Motor neuron (in vitro differentiated cells): ENCODE measurements at regions not wholly inside any gene's neighbourhood (a gene's known extent, or its start where the extent isn't known, plus 50 kb on each side); places are given as distances from the start of the nearest gene placed in this dataset.

Source experiments
- ATAC-seq, 8 experiments: fragments of 200-7000 bp; cut with Tn5 transposase; replicated peaks in 6 of 8; 2 replicates each; pipeline ENCODE4 v1.8.0; 2021; ENCODE audit warnings: mild to moderate bottlenecking in 8 of 8, moderate library complexity in 8 of 8
- H3K27ac ChIP-seq, 2 donors: fragments of 250-450 bp; sonication (Bioruptor Pico); 2 replicates each; pipeline ENCODE4 v1.9.0; 2021; ENCODE audit warnings: antibody characterized with exemption in 2 of 2, mild to moderate bottlenecking in 2 of 2, moderate library complexity in 1 of 2
- H3K4me1 ChIP-seq, 2 donors: fragments of 250-450 bp; sonication (Bioruptor Pico); replicated peaks in 1 of 2; 2 replicates each; pipeline ENCODE4 v1.6.1; 2021; ENCODE audit warnings: antibody characterized with exemption in 2 of 2, mild to moderate bottlenecking in 2 of 2, moderate library complexity in 1 of 2
- H3K4me3 ChIP-seq, 5 donors: fragments of 250-450 bp; sonication (Bioruptor Pico); 2 replicates each; pipeline ENCODE4 v1.9.0; 2021; ENCODE audit warnings: antibody characterized with exemption in 5 of 5, mild to moderate bottlenecking in 5 of 5, moderate library complexity in 4 of 5
- WGBS, 10 experiments: fragments of 450-650 bp; shearing (Covaris generic); methylation state at CpG; one replicate each; pipeline ENCODE4 v1.0.0; 2022; 5-methylcytosine and 5-hydroxymethylcytosine counted together
- in situ Hi-C, 9 experiments: fragments of 400-800 bp; cut with MboI; loops; one replicate each; pipeline ENCODE4 v1.15.0; 2021; ENCODE audit warnings: low sequenced_read_pairs in 9 of 9, low pct_unique_long_range_greater_than_20kb in 2 of 9; ENCODE audit not compliant: unreplicated experiment in 9 of 9

DNA sequence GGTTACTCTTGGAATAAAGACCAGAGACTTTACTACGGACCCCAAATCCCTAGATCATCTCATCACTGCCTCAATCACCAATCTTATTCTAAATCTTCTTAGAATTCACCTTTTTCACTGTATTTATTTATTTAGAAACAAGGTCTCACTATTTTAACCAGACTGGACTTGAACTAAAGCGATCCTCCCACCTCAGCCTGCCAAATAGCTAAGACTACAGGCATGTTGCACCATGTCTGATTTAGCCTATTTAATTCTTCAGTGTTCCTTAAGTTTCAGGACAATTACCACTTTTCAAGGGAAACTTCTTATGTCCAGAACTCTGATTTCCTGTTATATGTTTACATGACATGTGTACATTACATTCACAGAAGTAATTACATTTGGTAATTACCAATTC, 238.0 kb upstream of the COL8A1 start:
- in situ Hi-C loops, result no loop called here

DNA sequence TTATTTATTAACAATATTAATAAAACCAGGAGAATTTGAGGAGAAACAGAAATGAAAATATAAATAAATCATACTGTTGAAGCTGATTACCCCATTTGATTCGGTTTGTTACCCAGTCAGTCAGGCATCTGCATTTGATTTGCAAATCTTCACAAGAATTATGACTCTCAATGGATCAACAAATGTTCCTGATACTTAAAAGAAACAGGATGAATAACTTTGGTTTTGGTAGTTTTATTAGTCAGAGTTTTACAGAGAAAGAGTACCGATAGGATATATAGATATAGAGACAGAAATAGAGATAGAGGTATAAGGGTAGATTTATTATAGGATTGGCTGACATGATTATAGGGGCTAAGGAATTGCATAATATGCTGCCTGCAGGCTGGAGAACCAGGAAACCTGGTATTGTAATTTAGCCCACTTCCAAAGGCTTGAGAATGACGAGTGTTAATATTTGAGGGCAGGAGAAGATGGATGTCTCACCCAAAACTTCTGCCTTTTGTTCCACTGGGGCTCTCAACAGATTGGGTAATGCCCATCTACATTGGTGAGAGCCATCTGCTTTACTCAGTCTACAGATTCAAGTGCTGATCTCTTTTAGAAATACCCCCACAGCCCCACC, 241.6 kb upstream of the COL8A1 start:
- H3K27ac ChIP-seq, result no peak overlapping the region
- WGBS, 10 experiments, result 0 to 83% (median 52%) methylated on average over 1 to 3 of the region's 3 CpGs; no CpG with 5 or more reads in 1 of the 10 experiments
- no peak overlapping the region for H3K4me3 ChIP-seq
- ATAC-seq, result no peak
- H3K4me1 ChIP-seq, result no peaks in the 10 kb centered on the region
- in situ Hi-C loops, result no loop called here

More for the DNA sequence above, 238.0 kb upstream of the COL8A1 start:
- ATAC-seq, result no peak
- H3K4me3 ChIP-seq, result no peak overlapping the region
- no peaks in the 10 kb centered on the region for H3K4me1 ChIP-seq
- H3K27ac ChIP-seq, result no peak overlapping the region
- WGBS, 10 experiments, result 55 to 93% (median 87%) methylated on average over 1 to 2 of the region's 2 CpGs; no CpG with 5 or more reads in 1 of the 10 experiments

DNA sequence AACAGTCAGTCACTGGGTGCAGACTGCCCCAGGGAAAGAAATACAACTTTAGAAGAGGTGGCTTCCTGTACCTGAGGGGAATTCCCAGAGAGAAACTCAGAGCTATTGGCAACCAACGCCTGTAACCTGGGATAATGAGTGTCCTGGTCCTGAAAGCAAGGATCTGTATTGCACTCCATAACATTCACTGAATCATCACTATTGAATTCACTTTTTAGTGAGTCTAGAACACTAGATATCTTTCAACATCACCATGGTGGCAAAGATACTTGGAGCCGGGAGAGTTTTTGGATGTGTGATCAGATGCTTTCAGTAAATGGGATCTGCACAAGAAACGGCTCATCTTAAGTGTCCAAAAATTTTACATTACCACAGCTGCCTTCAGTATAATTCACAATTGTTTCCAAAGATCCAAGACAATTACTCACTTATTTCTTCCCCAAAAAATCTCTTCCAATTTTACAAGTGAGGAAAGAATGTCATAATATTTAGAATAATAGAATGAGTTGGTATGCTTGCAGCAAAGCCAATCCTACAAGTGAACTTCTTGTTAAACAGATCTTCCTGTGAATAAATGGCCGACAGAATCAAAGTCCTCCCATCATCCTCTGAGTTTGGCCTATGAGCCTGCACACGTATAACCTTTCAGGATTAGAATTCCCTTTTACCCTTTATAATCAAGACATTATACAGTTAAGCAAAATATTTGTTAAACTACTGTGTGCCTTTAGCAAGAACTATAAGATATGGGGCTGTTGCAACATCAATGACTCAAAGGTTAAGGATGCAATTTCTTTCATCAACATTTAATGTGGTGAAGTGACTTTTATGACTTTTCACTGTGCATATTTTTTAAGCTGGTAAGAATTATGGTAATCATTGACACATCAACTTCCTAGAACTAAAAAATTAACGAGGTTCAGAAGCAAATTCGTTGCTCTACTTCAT, 243.3 kb upstream of the COL8A1 start:
- 0 to 76% (median 56%) methylated on average over 3 to 7 of the region's 7 CpGs for WGBS, 10 experiments

DNA sequence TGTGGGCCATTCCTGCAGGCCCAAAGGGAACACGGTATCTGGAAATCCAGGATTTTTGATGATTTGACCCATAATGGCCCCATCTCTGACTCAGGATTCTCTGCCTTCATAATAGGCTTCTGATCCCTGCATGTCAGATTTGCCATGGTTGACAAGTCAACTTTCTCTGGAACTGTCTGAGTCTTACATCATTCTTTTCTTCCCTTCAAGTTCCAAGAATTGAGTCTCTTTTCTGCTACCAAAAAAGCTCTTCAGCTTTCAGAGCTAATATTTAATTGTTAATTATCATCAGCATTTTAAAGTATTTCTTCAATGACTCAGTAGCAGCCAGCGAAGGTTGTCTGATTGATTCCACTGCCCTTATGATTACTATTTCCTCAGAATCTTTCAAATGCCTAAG, 244.4 kb upstream of the COL8A1 start:
- in situ Hi-C loops, result no loop called here

More for the DNA sequence above, 243.3 kb upstream of the COL8A1 start:
- ATAC-seq, result peak in 3 of 8 experiments; percentile 31 to 93 (median 89)
- in situ Hi-C loops, result no loop called here
- Histone ChIP-seq H3K4me1 (no peaks in the 10 kb centered on the region), H3K4me3 (no peak overlapping the region), H3K27ac (no peak overlapping the region)

DNA sequence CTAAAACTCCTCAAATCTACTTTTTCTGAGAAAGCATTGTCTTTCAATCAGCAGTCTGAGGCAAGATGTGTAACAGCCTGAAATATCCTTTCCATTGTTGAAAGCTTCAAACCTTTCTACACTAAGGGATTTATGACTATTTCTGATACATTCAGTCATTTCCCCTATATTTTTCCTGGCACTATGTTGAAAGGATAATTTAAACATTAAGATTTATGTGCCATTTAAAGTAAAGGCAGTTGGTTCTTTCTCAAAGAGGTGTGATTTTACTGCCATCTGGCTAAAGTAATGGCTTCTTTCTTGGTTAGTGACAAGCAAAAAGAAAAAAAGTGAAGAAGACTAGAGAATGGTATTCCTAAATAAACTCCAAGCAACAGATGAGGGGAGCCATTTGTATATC, 249.6 kb upstream of the COL8A1 start:
- in situ Hi-C loops, result no loop called here
- Histone ChIP-seq H3K27ac (no peak overlapping the region), H3K4me1 (no peaks in the 10 kb centered on the region), H3K4me3 (no peak overlapping the region)
- peak in 1 of 8 experiments; percentile 67 for ATAC-seq

More for the DNA sequence above, 244.4 kb upstream of the COL8A1 start:
- Histone ChIP-seq H3K27ac (no peak overlapping the region), H3K4me3 (no peak overlapping the region), H3K4me1 (no peaks in the 10 kb centered on the region)
- no peak for ATAC-seq
- 40 to 100% (median 80%) methylated on average over 1 to 2 of the region's 2 CpGs; no CpG with 5 or more reads in 1 of the 10 experiments for WGBS, 10 experiments

DNA sequence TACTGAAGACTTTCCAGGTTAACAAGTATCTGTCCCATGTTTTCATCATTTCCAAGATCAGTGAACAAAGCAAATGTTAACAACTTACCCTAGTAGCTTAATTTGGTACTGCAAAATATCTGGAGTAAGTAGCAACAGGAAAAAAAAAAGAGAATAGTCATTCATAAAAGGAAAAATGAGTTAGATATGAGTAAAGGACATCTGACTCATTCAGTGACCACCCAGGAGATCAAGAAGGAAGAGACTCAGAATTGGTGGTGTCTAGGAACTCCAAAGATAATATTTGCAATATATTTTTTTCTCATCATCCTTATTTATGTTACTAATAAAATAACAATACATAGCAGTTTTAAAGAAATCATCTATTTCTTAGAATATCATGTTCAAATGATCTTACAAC, 253.8 kb upstream of the COL8A1 start:
- ATAC-seq, result no peak
- in situ Hi-C loops, result no loop called here
- no peaks in the 10 kb centered on the region for H3K4me1 ChIP-seq
- no peak overlapping the region for H3K27ac ChIP-seq
- H3K4me3 ChIP-seq, result no peak overlapping the region

DNA sequence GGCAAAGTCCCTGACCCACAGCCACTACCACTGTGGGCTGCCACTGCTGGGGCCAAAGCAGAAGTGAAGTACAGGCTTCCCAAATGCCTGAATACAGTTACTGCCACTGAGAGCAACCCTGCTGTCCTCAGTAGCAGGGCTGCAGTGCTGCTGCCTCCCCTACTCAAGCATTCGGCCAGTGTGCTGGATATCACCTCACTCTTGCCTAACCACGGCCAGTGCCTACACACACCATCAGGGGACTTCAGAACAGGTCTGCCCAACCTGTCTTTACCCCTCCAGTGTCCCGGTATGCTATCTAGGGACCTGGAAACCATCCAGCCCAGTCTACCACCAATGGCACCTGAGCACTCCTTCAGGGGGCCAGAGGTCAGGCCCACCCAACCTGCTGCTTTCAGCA, 261.5 kb upstream of the COL8A1 start:
- no peak for ATAC-seq
- H3K4me1 ChIP-seq, result no peaks in the 10 kb centered on the region
- WGBS, 10 experiments, result 54 to 100% (median 63%) methylated on average over 1 to 3 of the region's 3 CpGs; no CpG with 5 or more reads in 7 of the 10 experiments
- in situ Hi-C loops, result no loop called here
- H3K4me3 ChIP-seq, result no peak overlapping the region
- H3K27ac ChIP-seq, result no peak overlapping the region

DNA sequence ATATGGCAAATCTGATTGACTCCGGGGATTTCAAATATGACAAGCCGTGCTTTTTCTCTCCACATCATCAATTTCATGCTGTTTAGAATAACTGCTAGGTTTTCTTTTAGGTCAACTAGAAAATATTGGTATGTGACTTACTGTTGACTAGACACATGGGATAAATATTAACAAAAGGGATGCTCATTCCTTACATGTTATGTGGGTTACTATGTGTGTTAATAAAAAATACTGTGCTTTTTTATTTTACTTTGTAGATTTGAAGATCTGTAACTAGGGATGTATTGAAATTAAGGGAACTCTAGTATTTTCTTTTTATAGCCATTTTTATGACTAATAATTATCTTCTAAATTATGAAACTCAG, 264.6 kb upstream of the COL8A1 start:
- no peak overlapping the region for H3K4me3 ChIP-seq
- 65 to 100% (median 95%) methylated on average over 1 to 2 of the region's 2 CpGs; no CpG with 5 or more reads in 1 of the 10 experiments for WGBS, 10 experiments
- H3K27ac ChIP-seq, result no peak overlapping the region
- in situ Hi-C loops, result no loop called here
- no peak for ATAC-seq
- H3K4me1 ChIP-seq, result no peaks in the 10 kb centered on the region

DNA sequence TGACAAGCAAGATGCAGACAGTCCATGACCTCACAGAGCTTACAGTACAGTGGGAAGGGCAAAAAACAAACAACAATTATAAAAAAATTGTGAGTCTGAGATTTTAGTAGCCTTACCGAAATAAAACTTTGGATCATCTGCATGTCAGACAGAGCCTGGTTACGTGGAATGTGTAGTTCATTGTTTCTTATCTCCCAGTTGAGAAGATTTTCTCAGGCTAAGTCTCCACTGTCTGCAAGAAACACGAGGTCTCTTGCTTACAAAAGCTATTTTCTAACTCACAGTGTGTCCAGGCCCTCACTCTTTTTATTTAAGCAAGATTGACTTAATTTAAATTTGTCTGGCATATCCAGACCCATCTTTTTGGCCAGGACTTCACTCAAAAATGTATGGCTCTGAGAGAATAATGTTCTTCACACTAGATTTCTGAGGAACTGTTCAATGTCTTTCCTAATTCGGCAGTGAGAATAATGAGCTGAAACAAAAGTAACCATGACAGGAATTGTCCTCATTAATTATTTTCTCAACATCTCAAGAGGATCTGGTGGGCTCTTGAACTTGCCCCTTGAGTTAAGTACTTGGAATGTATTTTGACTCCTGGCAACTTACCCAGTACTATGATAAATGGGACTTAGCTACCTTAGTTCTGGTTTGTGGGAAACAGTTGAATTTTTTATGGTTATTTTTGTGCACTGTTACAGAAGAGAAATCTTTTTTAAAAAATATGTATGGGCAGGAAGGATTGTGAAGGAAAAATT, 265.1 kb upstream of the COL8A1 start:
- Histone ChIP-seq H3K4me3 (no peak overlapping the region), H3K4me1 (no peaks in the 10 kb centered on the region), H3K27ac (no peak overlapping the region)
- ATAC-seq, result no peak
- 58 to 100% (median 78%) methylated on average over 2 to 4 of the region's 4 CpGs; no CpG with 5 or more reads in 1 of the 10 experiments for WGBS, 10 experiments
- in situ Hi-C loops, result no loop called here

DNA sequence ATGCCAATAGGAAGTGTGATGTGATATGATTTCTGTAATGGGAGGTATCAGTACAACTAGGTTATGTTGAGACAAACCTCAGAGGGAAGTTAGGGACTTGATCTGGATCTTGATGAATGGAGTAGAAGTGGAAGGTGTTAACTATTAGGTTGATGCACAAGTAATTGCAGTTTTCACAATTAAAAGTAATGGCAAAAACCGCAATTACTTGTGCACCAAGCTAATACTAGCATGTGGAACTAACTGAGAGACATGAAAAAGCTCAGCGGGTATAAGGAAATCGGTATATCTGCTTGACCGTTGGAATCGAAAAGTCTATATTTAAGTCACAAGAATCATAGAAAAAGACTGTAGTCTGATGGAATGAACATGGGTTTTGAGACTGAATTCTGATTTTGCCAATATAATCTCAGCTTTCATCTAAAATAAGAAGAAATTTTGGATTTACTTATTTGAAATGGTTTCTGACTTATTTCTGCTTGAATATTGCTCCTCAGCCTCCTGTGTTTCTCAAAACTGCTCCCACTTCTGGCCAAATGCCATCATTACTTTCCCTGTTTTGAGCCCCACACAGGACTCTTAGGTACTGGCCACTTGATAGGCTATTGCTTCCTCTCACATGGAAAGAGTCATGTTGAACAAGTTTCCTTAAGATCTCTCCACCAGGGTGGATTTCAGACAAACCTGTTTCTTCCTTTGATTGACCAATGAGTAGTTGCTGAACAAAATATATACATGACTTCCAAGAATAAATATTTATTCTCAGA, 271.5 kb upstream of the COL8A1 start:
- WGBS, 10 experiments, result 60 to 100% (median 79%) methylated on average over 1 to 5 of the region's 5 CpGs
- no peaks in the 10 kb centered on the region for H3K4me1 ChIP-seq
- H3K4me3 ChIP-seq, result no peak overlapping the region
- H3K27ac ChIP-seq, result no peak overlapping the region
- ATAC-seq, result no peak
- in situ Hi-C loops, result no loop called here

DNA sequence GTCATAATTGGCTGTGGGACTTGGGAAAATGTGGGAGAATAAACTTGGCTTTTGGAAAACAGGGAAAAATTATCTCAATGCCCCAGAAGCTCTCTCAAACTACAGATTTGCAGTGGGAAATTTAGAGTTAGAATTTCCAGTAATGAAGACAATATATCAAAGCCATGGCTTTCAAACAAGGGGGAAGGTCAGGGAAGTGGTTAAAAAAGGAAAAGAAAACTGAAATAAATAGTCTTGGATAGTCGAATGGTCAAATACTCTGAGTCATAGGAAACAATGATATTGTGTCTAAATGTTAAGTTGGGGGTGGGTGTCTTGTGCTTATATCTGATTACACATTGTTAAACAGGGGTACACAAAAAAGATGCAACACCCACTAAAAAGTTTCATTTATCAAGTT, 272.4 kb upstream of the COL8A1 start:
- 0 to 100% (median 52%) methylated on average over 1 of the region's 1 CpG; no CpG with 5 or more reads in 4 of the 10 experiments for WGBS, 10 experiments
- in situ Hi-C loops, result no loop called here
- H3K4me1 ChIP-seq, result no peaks in the 10 kb centered on the region
- no peak for ATAC-seq
- no peak overlapping the region for H3K27ac ChIP-seq
- H3K4me3 ChIP-seq, result no peak overlapping the region

DNA sequence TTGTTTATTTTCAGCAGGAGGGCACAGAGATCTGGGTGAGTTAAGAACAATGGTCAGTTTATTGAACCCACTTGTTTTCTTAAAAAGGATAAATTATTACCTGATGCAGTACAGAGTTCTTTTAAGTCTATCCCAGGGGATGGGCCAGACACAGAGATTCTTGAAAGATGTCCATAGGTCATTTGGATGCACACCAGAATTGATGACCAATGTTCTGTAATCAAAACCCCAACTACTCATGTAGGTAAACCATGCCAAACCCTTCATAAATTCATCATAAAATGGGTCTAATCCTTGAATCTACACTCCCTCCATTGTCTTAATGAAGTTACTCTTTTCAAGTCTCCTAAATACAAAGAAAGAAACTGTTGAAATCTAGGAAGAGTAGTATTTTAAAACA, 273.0 kb upstream of the COL8A1 start:
- in situ Hi-C loops, result no loop called here
- ATAC-seq, result no peak
- H3K27ac ChIP-seq, result no peak overlapping the region

DNA sequence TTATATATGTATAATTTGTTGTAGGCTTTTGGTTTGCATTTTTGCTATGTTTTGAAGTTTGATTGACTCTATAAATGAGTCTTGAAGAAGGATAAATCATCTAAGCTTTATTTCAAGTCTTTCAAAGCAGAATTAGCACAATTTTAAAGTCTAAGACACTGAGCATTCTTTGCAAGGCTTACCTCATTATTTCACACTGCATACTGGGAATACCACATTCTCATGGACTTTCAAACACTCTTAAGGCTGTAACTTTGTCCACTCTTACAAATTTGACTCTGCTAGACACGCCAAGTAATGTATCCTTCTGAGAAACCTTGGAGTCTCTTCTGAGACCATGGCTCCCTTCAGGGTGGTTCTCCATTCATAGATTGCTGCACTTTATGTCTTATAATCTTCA, 281.3 kb upstream of the COL8A1 start:
- Histone ChIP-seq H3K4me3 (no peak overlapping the region), H3K27ac (no peak overlapping the region), H3K4me1 (no peaks in the 10 kb centered on the region)
- ATAC-seq, result peak in 2 of 8 experiments; percentile 52 to 75
- in situ Hi-C loops, result no loop called here
- 17 to 50% (median 29%) methylated on average over 1 of the region's 1 CpG; no CpG with 5 or more reads in 3 of the 10 experiments for WGBS, 10 experiments

More for the DNA sequence above, 273.0 kb upstream of the COL8A1 start:
- H3K4me3 ChIP-seq, result no peak overlapping the region
- no peaks in the 10 kb centered on the region for H3K4me1 ChIP-seq
